ENCODE measurements at regions not wholly inside any gene's neighbourhood (a gene's known extent, or its start where the extent isn't known, plus 50 kb on each side); places are given as distances from the start of the nearest gene placed in this dataset.

DNA sequence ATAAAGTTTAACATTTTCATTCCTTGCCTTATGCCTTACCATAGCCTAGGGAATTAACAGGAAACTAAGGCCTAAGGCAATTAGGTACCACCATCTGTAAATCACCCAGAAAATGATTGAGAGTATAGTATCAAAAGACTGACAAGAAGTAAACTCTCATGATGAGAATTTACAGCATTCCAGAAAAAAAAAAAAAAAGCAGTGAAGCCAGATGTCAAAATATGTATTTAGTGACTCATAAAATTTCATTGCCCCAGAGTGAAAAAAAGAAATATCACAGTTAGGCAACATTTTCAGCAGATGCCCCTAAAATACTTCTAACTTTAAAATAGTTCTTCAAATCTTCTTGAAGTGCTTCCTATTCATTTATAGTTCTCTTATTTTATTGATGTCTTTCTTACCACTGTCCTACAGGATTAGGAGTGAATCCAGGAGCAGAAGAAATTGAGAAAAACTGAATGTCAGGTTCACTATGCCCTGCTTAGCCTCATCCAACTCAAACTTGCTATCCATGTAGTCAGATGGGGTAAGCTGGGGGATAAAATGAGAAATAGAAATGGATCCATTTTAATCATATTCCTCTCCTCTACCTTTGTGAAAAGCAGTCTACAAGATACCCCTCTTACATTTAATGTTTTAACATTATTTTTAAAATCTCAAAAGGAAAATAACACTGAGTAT lies 57.3 kb upstream of the TANK start:
- no peak for DNase-seq (ENCODE audit: low read depth, low spot score)

DNA sequence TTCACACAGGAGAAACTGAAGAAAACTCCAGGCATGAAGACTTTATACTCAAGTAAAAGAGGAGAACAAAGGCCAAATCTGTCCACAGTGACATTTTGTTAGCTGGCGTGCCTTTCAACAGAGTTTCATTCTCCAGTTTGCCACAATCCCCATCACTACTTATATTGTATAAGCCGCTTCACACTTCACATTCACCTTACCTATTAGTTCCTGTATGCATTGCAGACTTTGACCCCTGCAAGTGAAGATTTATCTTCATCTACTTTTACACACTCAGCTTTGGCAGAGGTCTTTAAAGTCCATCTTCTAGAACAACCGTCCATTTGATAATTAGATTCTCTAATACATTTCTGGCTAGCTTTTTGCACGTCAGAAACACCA lies 56.8 kb upstream of the TANK start:
- DNase-seq (ENCODE audit: low read depth, low spot score): no peak

DNA sequence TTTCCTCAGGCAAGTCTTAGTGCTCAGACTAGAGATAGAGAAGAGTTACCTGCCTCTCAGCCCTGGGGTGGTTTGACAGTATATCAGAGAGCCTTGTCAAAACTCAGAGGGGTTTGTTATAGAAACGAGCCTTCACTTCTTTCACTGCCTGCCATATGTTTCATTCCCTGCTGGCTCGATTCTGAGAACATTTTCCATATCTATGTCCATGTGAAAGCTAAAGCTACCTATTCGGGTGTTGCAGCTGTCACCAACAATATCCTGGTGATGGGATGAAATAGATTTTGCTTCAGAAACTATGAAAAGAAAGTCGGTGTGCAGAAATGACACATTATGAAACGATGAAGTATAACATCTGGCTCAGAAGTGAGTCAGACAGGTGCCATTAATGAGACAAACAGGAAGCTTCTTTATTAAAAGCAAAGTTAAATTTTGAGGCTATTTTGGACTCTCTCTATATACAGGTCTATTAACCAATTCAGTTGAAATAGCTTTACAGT lies 56.1 kb upstream of the TANK start:
- no peak for DNase-seq (ENCODE audit: low read depth, low spot score)

DNA sequence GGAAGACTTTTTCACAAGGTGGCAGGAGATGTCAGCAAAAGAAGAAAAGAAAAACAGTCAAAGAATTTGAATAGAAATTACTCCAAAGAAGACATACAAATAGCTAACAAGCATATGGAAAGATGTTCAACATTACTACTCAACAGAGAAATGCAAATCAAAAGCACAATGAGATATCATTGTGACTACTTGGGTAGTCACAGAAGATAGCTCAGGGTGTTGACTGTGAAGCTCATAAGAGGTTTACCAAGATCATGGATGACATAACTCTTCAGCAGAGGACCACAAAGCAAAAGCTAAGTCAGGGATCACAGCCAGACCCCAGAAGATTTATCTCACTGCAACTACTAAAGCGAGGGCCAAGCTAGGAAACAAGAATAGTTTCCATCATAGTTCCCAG lies 53.0 kb upstream of the TANK start:
- no peak for DNase-seq (ENCODE audit: low read depth, low spot score)
